Hypothalamus (tissue), 51 donors: ENCODE measurements at regions not wholly inside any gene's neighbourhood (a gene's known extent, or its start where the extent isn't known, plus 50 kb on each side); places are given as distances from the start of the nearest gene placed in this dataset.

ENCODE experiments used
- DNase-seq, 51 donors: peaks; one replicate each; lab custom pipeline; 2025; lab: John Stamatoyannopoulos, UW

GRCh38 chr5:5666076-5666365 lies 243.5 kb downstream of the ICE1 start:
- no peak for DNase-seq

DNA sequence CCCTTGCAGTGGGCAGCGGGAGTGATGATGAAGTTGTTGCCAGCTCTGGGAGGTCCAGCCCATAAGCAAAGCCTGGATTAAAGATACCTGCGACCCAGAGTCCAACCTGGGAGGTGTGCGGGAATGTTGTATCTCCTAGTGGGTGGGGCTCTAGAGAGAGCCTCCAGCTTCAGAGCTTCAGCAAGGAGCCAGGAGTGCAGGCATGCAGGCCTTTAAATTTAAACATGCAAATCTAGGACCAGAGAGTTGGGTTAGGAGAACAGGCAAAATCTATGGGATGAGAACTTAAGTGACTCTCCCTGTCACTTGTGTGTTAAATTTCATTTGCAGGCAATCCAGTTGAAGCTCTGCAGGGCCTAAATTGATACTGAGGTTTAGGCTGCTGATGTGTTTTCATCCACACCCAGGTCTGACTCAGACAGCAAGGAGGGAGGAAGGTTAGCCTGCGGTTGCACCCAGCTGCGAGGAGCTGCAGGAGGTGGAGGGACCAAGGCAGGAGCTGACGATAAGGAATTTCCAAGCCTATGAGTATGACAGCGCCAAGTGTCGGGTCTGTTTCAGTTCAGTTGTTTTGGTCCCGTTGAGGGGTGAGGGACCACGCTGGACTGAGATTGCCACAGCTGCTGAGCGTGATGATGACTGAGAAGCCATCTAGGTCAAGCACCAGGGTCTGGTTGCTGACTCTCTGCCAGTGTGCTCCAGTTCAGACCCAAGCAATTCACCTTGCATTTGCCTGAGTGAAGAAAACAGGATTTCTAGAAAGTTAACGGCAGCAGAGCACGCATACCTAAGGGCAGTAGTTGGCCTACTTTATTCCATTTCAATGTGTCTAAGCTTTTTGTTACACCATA lies 243.0 kb downstream of the ICE1 start:
- no peak for DNase-seq

DNA sequence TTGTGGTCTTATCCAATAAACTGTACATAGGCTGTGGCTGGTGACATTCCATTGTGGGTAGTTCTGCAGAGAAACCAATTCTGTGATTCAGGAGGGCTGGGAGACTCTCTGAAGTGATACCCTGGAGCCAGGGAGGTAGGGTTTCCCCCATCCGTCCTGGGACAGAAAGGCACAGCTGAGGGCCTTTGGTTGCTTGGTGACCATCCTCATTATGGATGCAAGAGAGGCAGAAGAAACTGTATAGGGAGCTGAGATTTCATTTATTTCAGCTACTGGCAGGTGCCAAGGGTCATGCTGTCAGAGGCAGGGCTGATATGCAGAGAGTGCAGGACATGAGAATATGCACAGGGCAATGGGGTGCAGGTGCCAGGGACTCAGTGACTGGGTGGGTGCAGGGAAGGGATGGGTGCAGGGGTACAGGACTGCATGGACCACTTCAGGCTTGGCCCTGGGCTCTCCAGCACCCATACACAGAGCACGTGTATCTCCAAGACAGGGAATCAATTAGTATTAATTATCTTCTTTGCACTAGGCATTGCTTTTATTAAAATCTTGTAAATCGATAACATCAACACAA lies 236.5 kb downstream of the ICE1 start:
- no peak for DNase-seq

DNA sequence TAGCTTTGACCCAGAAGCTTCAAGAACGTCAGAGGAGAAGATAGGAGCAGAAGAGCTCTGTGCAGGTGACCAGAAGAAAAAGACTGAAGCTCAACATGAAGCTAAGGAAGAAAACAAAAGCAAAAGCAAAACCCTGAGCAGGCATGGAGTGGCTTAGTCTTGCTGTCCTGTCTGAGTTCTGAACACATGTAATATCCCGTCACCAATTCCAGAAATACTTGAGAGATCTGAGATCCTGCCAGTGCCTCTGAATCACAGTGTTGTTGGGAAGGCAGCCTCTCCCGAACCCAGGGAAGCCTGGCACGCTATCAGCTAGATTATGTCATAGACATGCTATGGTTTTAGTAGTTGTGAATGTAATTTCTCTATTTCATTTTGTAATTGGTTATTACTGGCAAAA lies 235.7 kb downstream of the ICE1 start:
- DNase-seq = peak in 3 of 51 donors; percentile 4 to 55 (median 6)

DNA sequence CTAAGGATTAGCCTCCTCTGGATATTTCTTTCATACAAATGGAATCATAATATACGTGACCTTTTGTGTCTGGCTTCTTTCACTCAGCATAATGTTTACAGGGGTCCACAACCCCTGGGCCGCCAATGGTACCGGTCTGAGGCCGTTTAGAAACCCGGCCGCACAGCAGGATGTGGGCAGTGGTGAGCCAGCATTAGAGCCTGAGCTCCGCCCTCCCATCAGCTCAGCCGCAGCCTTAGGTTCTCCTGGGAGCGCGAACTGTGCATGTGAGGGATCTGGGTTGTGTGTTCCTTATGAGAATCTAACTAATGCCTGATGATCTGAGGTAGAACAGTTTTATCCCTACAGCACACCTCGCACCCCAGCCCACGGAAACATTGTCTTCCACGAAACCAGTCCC lies 229.7 kb downstream of the ICE1 start:
- DNase-seq = no peak

DNA sequence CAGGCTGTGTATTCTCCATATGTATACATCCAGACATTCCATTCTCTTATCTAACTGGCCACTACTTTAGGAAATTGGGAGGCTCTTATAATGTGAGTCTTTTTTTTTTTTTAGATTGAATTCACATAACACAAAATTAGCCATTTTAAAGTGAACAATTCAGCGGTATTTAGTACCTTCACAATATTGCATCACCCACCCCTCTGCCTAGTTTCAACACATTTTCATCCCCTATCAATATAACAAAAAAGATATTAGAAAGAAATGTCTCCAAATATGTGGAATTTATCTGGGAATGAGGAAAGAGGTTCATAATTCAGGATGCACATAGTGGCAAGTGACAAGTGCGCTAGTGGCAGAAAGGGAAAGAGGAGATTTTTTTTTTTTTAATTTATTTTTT lies 228.5 kb downstream of the ICE1 start:
- DNase-seq = no peak

GRCh38 chr5:5650242-5650641 lies 227.8 kb downstream of the ICE1 start:
- no peak for DNase-seq

- no peak for DNase-seq
Observed at GRCh38 chr5:5649641-5650040, 227.2 kb downstream of the ICE1 start.

DNA sequence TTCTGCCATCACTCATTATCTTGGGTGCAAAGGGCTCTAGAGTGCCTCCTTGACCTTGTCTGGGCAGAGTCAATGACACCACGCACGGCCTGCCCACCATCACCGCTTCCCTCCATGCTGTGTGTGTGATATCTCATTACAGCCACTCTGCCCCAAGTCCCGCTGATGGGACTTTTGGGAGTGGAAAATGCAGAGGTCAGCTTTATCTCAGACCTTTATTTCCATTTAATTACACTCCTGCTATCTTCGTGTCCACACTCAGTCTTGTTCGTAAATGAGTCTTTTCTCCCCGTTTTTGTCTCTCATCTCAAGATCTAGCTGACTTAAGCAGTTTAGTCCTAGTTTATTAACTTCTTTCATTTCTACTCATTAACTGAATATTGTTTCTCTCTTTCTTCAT lies 226.2 kb downstream of the ICE1 start:
- no peak for DNase-seq

- DNase-seq = no peak
Observed at GRCh38 chr5:5645891-5646290, 223.4 kb downstream of the ICE1 start.

DNA sequence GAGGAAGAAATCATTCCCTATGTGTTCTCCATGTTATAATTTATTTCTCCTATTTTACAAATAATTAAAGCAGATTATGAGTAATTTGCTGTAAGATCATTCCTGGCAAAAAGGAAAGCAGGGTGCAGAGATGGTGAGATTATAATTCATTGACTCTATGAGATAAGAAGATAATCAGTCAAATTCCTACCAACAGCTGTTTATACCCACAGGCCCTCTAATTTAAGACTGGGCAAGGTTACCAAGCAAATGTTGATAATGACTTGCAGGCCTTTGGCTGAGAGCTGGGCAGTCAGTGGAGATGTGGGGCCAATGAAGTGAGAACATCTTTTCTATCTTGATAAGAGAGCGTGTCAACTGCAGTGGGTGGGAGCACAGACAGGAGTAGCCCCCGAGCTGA lies 222.7 kb downstream of the ICE1 start:
- DNase-seq = no peak

DNA sequence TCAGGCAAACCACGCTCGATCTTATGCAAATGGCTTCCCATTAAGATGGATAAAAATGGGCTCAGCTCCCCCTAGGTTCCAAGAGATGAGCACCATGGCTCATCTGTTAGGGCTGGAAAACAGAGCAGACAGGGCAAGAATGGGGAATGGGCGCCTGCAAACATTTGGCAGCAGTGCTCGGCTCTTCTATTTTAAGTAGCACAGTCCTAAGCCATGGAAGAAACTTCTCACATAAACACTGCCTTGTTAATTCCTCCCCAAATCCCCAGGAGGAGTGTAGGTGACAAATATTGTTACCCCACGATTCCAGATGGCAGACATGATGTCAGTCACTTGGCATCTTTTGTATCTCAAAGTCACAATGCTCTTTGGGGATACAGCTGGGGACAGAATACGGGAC lies 221.8 kb downstream of the ICE1 start:
- DNase-seq = peak in 1 of 51 donors; percentile 18

DNA sequence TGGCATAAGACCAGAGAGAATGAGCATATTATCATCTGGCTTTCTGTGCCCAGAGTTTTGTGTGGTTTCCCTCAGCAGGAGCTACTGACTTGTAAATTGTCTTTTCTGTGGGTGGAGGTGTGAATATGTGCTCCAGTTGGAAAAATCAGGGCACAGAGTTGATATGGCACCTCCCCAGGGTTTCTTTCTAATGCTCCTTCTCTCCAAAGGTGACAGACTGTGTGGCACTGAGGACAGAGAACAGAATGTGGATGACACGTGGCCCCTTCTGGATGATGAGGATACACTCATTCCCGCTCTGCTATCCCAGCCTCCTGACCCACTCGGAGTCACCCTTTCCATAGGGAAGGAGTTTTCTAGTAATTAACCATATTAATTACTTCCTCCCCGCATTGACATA lies 221.0 kb downstream of the ICE1 start:
- no peak for DNase-seq

DNA sequence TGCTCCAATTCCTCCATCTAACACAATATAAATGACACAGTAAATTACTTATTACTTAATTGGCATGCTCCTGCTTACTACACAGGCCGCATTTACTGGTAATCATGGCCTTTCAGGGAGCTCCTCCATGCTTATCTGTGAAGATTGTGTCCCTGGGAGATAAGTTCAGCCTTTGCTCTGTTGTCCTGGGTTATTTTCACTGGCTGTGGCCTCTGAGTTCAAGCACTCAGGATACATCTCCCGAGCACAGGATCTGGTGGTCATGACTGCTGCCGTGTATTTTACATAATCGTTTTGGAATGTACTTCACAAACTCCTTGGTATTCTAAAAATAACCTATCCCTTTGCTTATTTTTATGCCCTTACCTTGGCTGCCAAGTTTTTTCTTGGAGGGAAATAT lies 215.7 kb downstream of the ICE1 start:
- no peak for DNase-seq

DNA sequence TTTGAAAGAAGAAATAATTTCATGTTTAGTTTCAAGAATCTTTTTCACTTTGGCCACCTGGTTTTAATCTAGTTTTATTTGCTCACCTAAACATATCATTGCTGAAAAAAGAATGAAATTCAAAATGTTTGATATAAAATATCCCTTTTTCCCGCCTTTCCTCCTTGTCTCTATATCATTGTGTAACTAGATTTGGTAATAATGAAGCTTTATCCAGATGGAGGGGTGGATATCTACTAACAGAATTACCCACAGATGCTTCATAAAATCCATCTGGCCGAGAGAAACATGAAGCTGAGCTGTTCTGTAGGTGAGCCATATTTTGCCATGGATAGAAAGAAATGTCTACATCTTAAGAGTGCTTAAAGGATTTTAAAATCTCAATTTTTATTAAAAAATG lies 214.7 kb downstream of the ICE1 start:
- DNase-seq = no peak

DNA sequence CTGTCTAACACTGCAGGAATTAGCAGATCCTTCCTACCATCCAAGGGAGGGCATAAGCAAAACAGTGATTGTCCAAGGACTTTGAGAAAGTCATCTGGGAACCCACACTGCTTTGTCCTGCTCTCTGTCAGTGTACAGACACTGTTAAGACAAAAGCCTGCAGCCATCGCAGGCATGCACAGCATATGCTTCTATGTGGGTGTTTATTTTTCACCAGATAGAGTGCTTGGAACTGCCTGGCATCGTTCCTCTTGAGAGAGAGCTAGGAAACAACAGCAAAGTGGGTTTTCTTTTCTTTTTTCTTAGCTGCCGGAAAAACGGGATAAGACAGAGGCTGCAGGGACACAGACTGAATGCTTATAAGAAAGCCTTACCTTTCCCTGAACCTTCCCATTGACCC lies 212.3 kb downstream of the ICE1 start:
- no peak for DNase-seq

- no peak for DNase-seq
Observed at GRCh38 chr5:5633579-5633978, 211.1 kb downstream of the ICE1 start.

- DNase-seq = no peak
Observed at GRCh38 chr5:5632678-5633077, 210.2 kb downstream of the ICE1 start.

- DNase-seq = no peak
Observed at GRCh38 chr5:5629607-5629978, 207.1 kb downstream of the ICE1 start.

- DNase-seq = no peak
Observed at GRCh38 chr5:5628866-5629606, 206.6 kb downstream of the ICE1 start.

- DNase-seq = no peak
Observed at GRCh38 chr5:5626412-5626811, 203.9 kb downstream of the ICE1 start.

DNA sequence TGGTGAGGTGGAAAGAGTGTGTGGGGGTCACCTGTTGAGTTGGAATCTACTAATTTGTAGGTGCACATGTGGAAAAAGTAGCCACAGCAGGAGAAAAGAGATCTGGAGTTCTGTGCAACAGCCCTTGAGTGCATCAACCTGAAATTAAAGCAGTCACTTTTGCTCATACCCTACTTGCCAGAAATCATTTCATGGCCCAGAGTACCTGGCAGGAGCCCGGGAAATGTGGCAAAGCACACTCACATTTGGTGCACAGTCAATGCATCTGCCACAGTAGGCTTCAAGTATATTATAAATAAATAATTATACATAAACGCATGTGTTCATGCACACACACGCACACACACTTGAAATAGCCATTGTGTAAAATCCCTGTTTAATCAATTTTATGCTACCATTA lies 203.0 kb downstream of the ICE1 start:
- DNase-seq = no peak
